ENCODE measurements at regions not wholly inside any gene's neighbourhood (a gene's known extent, or its start where the extent isn't known, plus 50 kb on each side); places are given as distances from the start of the nearest gene placed in this dataset.

DNA sequence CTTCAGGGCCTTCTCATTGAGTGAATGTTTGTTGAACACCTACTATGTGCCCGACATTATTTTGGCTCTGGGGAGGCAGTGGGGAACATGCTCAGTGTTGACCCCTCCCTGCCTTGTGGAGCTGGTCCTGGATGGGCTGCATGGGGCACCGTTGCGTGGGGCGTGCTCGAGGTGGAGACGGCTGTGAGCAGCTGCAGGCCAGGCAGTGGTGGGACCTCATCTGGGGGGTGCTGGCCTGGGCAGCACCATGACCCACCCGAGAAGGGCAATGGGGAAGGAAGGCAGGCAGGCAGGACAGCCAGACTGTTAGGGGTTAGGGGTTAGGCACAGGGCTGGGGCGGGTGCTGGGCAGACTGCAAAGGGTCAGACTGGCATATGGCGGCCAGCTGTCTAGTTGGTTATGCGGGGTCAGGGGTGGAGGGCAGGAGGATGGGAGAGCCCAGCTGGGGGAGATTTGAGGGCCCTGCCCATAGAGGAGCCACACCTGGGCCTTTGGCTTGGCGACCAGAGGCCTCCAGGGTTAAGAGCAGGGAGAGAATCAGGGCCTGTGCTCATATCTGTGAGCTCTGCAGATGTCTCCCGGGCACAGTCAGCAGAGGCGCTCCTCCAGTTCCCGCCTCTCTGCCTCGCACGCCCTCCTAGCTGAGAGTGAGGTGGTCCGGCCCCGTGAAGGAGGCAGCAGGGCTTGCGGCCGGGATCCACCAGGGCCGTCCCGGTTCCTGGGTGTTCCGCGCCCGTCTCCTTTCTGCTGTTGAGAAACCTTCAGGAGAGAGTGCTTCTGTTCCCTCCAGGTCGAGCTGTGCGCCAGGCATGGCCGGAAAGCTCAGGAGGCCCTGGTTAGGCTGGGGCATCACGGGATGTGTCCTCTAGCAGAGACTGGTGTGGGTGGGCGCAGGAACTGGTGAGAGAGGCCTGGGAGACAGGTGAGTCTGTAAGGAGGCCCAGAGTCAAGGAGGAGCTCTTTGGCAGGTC is 73.3 kb downstream of the RGS12 start:
- TF ChIP-seq POLR2A (IDR thresholded peaks at IDR 0.05), result no peak
- no peak for TF ChIP-seq CTCF (IDR thresholded peaks at IDR 0.05)
- Histone ChIP-seq H3K36me3 (no peaks in the 10 kb centered on the region), H3K9me3 (no peaks in the 10 kb centered on the region), H3K27me3 (replicated peaks; ENCODE audit: insufficient read depth) (no peaks in the 10 kb centered on the region), H3K4me1 (replicated peaks) (peaks cover 7% of the 10 kb centered on the region), H3K27ac (no peak overlapping the region), H3K4me3 (no peak overlapping the region)
- WGBS, result 93% methylated on average over 30 of the region's 30 CpGs
- intact Hi-C loops (cut with DNase I), result no loop called here
- no peak for DNase-seq (ENCODE audit: low spot score)

DNA sequence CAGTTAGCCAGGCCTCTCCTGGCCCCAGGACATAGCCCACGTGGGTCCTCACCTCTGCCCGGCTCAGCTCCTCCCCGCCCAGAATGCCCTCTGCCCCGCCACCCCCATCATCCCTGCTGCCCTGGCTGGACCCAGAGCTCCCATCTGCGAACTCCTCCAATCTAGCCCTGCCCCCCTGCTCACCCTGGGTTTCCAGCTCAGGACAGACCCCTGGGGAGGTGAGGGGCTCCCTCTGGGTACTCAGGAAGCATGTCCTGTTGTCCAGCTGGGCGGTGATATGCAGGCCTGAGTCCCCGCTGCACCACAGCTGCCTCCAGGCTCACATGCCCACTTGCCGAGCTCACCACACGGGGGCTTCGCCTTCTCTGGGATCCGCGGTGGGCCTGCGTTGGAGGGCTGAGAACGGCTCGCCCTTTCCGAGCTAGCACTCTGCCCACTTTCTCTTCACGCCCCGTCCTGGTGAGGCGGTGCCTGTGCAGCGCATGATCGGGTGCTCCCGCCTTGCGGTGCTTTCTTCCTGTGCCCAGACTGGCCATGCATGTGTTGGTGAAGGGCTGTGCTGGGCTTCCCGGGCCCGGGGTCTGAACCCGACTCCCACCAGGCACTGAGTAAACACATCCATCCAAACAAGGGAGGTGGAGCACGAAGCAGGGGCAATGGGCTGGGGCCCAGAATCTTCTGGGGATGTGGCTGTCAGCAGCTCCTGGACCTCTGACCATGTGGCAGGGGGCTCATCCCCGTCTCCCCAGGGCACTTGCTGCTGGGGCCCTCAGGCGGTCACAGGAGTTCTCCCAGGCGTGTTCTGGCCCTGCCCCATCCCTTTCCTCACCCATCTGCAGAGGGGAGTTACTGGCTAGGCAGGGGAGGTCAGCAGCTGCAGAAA is 74.3 kb downstream of the RGS12 start:
- H3K9me3 ChIP-seq, result no peaks in the 10 kb centered on the region
- 91% methylated on average over 30 of the region's 30 CpGs for WGBS
- H3K36me3 ChIP-seq, result no peaks in the 10 kb centered on the region
- no peak overlapping the region for H3K4me3 ChIP-seq
- no peak for TF ChIP-seq POLR2AphosphoS5 (IDR thresholded peaks at IDR 0.05)
- TF ChIP-seq POLR2A (IDR thresholded peaks at IDR 0.05), result no peak
- no peak for TF ChIP-seq CTCF (IDR thresholded peaks at IDR 0.05)
- H3K27ac ChIP-seq, result no peak overlapping the region
- H3K27me3 ChIP-seq (replicated peaks; ENCODE audit: insufficient read depth), result no peaks in the 10 kb centered on the region
- H3K4me1 ChIP-seq (replicated peaks), result peaks cover 7% of the 10 kb centered on the region
- intact Hi-C loops (cut with DNase I), result no loop called here
- no peak for DNase-seq (ENCODE audit: low spot score)

GRCh38 chr4:3367866-3368265 is 73.9 kb upstream of the HGFAC start:
- intact Hi-C loops (cut with DNase I), result no loop called here
- Histone ChIP-seq H3K36me3 (no peaks in the 10 kb centered on the region), H3K27ac (no peak overlapping the region), H3K27me3 (replicated peaks; ENCODE audit: insufficient read depth) (no peaks in the 10 kb centered on the region), H3K4me1 (replicated peaks) (peaks cover 7% of the 10 kb centered on the region), H3K9me3 (no peaks in the 10 kb centered on the region), H3K4me3 (no peak overlapping the region)
- DNase-seq (ENCODE audit: low spot score), result no peak
- no peak for TF ChIP-seq CTCF (IDR thresholded peaks at IDR 0.05)
- 95% methylated on average over 12 of the region's 12 CpGs for WGBS

DNA sequence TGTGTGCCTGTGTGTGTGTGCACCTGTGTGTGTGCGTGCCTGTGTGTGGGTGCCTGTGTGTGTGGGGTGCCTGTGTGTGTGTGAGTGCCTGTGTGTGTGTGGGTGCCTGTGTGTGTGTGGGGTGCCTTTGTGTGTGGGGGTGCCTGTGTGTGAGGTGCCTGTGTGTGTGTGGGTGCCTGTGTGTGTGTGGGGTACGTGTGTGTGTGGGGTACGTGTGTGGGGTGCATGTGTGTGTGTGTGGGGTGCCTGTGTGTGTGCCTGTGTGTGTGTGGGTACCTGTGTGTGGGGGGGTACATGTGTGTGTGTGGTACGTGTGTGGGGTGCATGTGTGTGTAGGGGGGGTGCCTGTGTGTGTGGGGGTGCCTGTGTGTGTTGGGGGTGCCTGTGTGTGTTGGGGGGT is 73.4 kb upstream of the HGFAC start:
- H3K27ac ChIP-seq, result no peak overlapping the region
- no peaks in the 10 kb centered on the region for H3K36me3 ChIP-seq
- DNase-seq (ENCODE audit: low spot score), result no peak
- H3K9me3 ChIP-seq, result no peaks in the 10 kb centered on the region
- H3K4me3 ChIP-seq, result no peak overlapping the region
- intact Hi-C loops (cut with DNase I), result no loop called here
- peaks cover 7% of the 10 kb centered on the region for H3K4me1 ChIP-seq (replicated peaks)
- H3K27me3 ChIP-seq (replicated peaks; ENCODE audit: insufficient read depth), result no peaks in the 10 kb centered on the region
- 98% methylated on average over 4 of the region's 4 CpGs for WGBS
- TF ChIP-seq POLR2A (IDR thresholded peaks at IDR 0.05) (no peak), POLR2AphosphoS5 (IDR thresholded peaks at IDR 0.05) (no peak), CTCF (IDR thresholded peaks at IDR 0.05) (no peak)
